Fibroblast of lung (primary cell): ENCODE measurements at regions not wholly inside any gene's neighbourhood (a gene's known extent, or its start where the extent isn't known, plus 50 kb on each side); places are given as distances from the start of the nearest gene placed in this dataset.

Experiments
- CTCF ChIP-seq, 2 donors: IDR thresholded peaks in 1 of 2; conservative IDR thresholded peaks in 1 of 2; 1 replicate in 1 of 2; 2 replicates in 1 of 2; pipeline ENCODE4 v1.5.1; 2011 to 2012; ENCODE audit warnings: low read length in 2 of 2, control low read depth in 1 of 2, inconsistent platforms in 1 of 2, low read depth in 1 of 2, mild to moderate bottlenecking in 1 of 2
- EZH2 ChIP-seq: IDR thresholded peaks from 2 replicates; pipeline ENCODE4 v1.5.1; 2012; ENCODE audit warnings: low read length, control low read depth, mild to moderate bottlenecking; ENCODE audit errors: missing control alignments

GRCh38 chr17:79177877-79178276 lies 103.3 kb downstream of the ENGASE start:
- TF ChIP-seq CTCF (conservative IDR thresholded peaks at IDR 0.05 in 1 of 2, IDR thresholded peaks at IDR 0.05 in 1 of 2; ENCODE audit: low read depth in 1 of 2, low read length in 2 of 2) (no peak), EZH2 (no peak)
